SK-N-SH treated with all-trans-retinoic acid at 6 μM for 48 hours (cell line): ENCODE measurements at regions not wholly inside any gene's neighbourhood (a gene's known extent, or its start where the extent isn't known, plus 50 kb on each side); places are given as distances from the start of the nearest gene placed in this dataset.
A peak's percentile ranks its signal among the peaks of the same experiment; 100 is the strongest.

Source experiments
- ATAC-seq: fragments of 200-7000 bp; cut with Tn5 transposase; 3 replicates; pipeline ENCODE4 v1.9.1; 2020; ENCODE audit warnings: mild to moderate bottlenecking, moderate library complexity
- ARNTL ChIP-seq: fragments of 450-650 bp; formaldehyde crosslinking; IDR thresholded peaks from 2 replicates; pipeline ENCODE4 v1.5.0; 2020; ENCODE audit warnings: low read depth, mild to moderate bottlenecking, moderate library complexity, borderline replicate concordance
- CSDC2 ChIP-seq: fragments of 250-450 bp; sonication (Bioruptor Pico); IDR thresholded peaks from 2 replicates; pipeline ENCODE4 v1.5.0; 2020; ENCODE audit warnings: mild to moderate bottlenecking, moderate library complexity
- ESRRG ChIP-seq: fragments of 250-450 bp; sonication (Bioruptor Pico); IDR thresholded peaks from 2 replicates; pipeline ENCODE4 v1.6.1; 2021; ENCODE audit warnings: mild to moderate bottlenecking
- GLIS3 ChIP-seq: fragments of 250-450 bp; sonication (Bioruptor Pico); IDR thresholded peaks from 2 replicates; pipeline ENCODE4 v1.5.0; 2020; ENCODE audit warnings: mild to moderate bottlenecking, moderate library complexity
- OSR1 ChIP-seq: fragments of 250-450 bp; sonication (Bioruptor Pico); IDR thresholded peaks from 2 replicates; pipeline ENCODE4 v1.8.0; 2022; ENCODE audit warnings: moderate library complexity, mild to moderate bottlenecking, inconsistent platforms
- PPARA ChIP-seq: fragments of 250-450 bp; sonication (Bioruptor Pico); IDR thresholded peaks from 2 replicates; pipeline ENCODE4 v1.5.0; 2020; ENCODE audit warnings: mild to moderate bottlenecking, borderline replicate concordance
- RARB ChIP-seq: fragments of 250-450 bp; sonication (Bioruptor Pico); IDR thresholded peaks from 2 replicates; pipeline ENCODE4 v1.8.0; 2021; ENCODE audit warnings: mild to moderate bottlenecking, moderate library complexity
- TCF4 ChIP-seq: fragments of 250-450 bp; sonication (Bioruptor Pico); IDR thresholded peaks from 2 replicates; pipeline ENCODE4 v1.8.0; 2021; ENCODE audit warnings: mild to moderate bottlenecking, moderate library complexity, borderline replicate concordance
- TOX ChIP-seq: fragments of 250-450 bp; sonication (Bioruptor Pico); IDR thresholded peaks from 2 replicates; pipeline ENCODE4 v1.8.0; 2021; ENCODE audit warnings: mild to moderate bottlenecking, moderate library complexity, borderline replicate concordance
- ZC3H10 ChIP-seq: fragments of 250-450 bp; sonication (Bioruptor Pico); IDR thresholded peaks from 2 replicates; pipeline ENCODE4 v1.5.1; 2021; ENCODE audit warnings: mild to moderate bottlenecking, moderate library complexity
- ZFP3 ChIP-seq: fragments of 250-450 bp; sonication (Bioruptor Pico); IDR thresholded peaks from 2 replicates; pipeline ENCODE4 v1.5.0; 2020; ENCODE audit warnings: mild to moderate bottlenecking, moderate library complexity
- ZFP30 ChIP-seq: fragments of 450-650 bp; formaldehyde crosslinking; IDR thresholded peaks from 2 replicates; pipeline ENCODE4 v1.5.0; 2022; ENCODE audit warnings: mild to moderate bottlenecking, moderate library complexity
- ZNF565 ChIP-seq: fragments of 450-650 bp; formaldehyde crosslinking; conservative IDR thresholded peaks from 2 replicates; pipeline ENCODE4 v1.5.0; 2020; ENCODE audit warnings: low read depth, mild to moderate bottlenecking, moderate library complexity
- ZNF8 ChIP-seq: fragments of 450-650 bp; formaldehyde crosslinking; IDR thresholded peaks from 2 replicates; pipeline ENCODE4 v1.5.0; 2020; ENCODE audit warnings: mild to moderate bottlenecking, moderate library complexity
- TF ChIP-seq, protein P1 (sequence below): fragments of 250-450 bp; sonication (Bioruptor Pico); IDR thresholded peaks from 2 replicates; pipeline ENCODE4 v1.5.1; 2020; ENCODE audit warnings: low read depth, mild to moderate bottlenecking, moderate library complexity
- TF ChIP-seq, protein P2 (sequence below): fragments of 250-450 bp; sonication (Bioruptor Pico); IDR thresholded peaks from 2 replicates; pipeline ENCODE4 v1.8.0; 2021; ENCODE audit warnings: low read depth, mild to moderate bottlenecking, moderate library complexity, borderline replicate concordance
- TF ChIP-seq, protein P3 (sequence below): fragments of 250-450 bp; sonication (Bioruptor Pico); IDR thresholded peaks from 2 replicates; pipeline ENCODE4 v1.5.1; 2021; ENCODE audit warnings: mild to moderate bottlenecking, moderate library complexity
- TF ChIP-seq, protein P4 (sequence below): fragments of 250-450 bp; sonication (Bioruptor Pico); IDR thresholded peaks from 2 replicates; pipeline ENCODE4 v1.5.0; 2020; ENCODE audit warnings: mild to moderate bottlenecking, moderate library complexity
- TF ChIP-seq, protein P5 (sequence below): fragments of 250-450 bp; sonication (Bioruptor Pico); IDR thresholded peaks from 2 replicates; pipeline ENCODE4 v1.8.0; 2020; ENCODE audit warnings: mild to moderate bottlenecking, moderate library complexity, borderline replicate concordance

DNA sequence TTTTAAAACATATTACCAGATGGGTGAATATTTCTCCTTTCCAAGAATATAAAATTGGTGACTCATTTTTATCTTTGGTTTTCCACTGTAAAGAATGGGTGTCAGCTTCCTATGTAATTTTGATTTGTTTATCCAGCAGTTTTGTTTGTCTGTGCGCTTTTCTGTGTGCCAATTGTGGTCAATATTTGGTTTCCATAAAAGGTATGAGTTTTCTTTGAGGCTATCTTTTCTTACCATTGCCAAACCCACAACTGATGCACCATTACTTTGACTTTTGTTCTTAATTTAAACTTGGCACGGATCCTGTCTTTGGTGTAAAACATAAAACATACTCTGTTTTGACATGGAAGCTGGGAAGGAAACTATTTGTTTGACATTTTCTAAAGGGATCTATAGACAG, 78.8 kb upstream of the NAV3 start:
- no peak for TF ChIP-seq ARNTL (CRISPR knock-in tag)
- no peak for TF ChIP-seq CSDC2 (CRISPR knock-in tag)
- no peak for TF ChIP-seq GLIS3
- TF ChIP-seq ZC3H10 (CRISPR knock-in tag): no peak
- TF ChIP-seq ZNF8 (CRISPR knock-in tag): no peak
- TF ChIP-seq, protein P1, sequence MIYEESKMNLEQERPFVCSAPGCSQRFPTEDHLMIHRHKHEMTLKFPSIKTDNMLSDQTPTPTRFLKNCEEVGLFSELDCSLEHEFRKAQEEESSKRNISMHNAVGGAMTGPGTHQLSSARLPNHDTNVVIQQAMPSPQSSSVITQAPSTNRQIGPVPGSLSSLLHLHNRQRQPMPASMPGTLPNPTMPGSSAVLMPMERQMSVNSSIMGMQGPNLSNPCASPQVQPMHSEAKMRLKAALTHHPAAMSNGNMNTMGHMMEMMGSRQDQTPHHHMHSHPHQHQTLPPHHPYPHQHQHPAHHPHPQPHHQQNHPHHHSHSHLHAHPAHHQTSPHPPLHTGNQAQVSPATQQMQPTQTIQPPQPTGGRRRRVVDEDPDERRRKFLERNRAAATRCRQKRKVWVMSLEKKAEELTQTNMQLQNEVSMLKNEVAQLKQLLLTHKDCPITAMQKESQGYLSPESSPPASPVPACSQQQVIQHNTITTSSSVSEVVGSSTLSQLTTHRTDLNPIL (CRISPR knock-in tag): no peak
- TF ChIP-seq TCF4: no peak
- TF ChIP-seq, protein P2, sequence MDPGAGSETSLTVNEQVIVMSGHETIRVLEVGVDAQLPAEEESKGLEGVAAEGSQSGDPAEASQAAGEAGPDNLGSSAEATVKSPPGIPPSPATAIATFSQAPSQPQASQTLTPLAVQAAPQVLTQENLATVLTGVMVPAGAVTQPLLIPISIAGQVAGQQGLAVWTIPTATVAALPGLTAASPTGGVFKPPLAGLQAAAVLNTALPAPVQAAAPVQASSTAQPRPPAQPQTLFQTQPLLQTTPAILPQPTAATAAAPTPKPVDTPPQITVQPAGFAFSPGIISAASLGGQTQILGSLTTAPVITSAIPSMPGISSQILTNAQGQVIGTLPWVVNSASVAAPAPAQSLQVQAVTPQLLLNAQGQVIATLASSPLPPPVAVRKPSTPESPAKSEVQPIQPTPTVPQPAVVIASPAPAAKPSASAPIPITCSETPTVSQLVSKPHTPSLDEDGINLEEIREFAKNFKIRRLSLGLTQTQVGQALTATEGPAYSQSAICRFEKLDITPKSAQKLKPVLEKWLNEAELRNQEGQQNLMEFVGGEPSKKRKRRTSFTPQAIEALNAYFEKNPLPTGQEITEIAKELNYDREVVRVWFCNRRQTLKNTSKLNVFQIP (CRISPR knock-in tag): no peak
- no peak for TF ChIP-seq RARB (CRISPR knock-in tag)
- no peak for TF ChIP-seq TOX
- TF ChIP-seq PPARA: no peak
- no peak for TF ChIP-seq ESRRG (CRISPR knock-in tag)
- TF ChIP-seq ZFP30 (CRISPR knock-in tag): no peak
- TF ChIP-seq ZFP3 (CRISPR knock-in tag): no peak
- no peak for TF ChIP-seq ZNF565
- TF ChIP-seq, protein P3, sequence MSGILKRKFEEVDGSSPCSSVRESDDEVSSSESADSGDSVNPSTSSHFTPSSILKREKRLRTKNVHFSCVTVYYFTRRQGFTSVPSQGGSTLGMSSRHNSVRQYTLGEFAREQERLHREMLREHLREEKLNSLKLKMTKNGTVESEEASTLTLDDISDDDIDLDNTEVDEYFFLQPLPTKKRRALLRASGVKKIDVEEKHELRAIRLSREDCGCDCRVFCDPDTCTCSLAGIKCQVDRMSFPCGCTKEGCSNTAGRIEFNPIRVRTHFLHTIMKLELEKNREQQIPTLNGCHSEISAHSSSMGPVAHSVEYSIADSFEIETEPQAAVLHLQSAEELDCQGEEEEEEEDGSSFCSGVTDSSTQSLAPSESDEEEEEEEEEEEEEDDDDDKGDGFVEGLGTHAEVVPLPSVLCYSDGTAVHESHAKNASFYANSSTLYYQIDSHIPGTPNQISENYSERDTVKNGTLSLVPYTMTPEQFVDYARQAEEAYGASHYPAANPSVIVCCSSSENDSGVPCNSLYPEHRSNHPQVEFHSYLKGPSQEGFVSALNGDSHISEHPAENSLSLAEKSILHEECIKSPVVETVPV: no peak
- TF ChIP-seq, protein P4, sequence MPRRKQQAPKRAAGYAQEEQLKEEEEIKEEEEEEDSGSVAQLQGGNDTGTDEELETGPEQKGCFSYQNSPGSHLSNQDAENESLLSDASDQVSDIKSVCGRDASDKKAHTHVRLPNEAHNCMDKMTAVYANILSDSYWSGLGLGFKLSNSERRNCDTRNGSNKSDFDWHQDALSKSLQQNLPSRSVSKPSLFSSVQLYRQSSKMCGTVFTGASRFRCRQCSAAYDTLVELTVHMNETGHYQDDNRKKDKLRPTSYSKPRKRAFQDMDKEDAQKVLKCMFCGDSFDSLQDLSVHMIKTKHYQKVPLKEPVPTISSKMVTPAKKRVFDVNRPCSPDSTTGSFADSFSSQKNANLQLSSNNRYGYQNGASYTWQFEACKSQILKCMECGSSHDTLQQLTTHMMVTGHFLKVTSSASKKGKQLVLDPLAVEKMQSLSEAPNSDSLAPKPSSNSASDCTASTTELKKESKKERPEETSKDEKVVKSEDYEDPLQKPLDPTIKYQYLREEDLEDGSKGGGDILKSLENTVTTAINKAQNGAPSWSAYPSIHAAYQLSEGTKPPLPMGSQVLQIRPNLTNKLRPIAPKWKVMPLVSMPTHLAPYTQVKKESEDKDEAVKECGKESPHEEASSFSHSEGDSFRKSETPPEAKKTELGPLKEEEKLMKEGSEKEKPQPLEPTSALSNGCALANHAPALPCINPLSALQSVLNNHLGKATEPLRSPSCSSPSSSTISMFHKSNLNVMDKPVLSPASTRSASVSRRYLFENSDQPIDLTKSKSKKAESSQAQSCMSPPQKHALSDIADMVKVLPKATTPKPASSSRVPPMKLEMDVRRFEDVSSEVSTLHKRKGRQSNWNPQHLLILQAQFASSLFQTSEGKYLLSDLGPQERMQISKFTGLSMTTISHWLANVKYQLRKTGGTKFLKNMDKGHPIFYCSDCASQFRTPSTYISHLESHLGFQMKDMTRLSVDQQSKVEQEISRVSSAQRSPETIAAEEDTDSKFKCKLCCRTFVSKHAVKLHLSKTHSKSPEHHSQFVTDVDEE (CRISPR knock-in tag): no peak
- ATAC-seq: peak; percentile 74

DNA sequence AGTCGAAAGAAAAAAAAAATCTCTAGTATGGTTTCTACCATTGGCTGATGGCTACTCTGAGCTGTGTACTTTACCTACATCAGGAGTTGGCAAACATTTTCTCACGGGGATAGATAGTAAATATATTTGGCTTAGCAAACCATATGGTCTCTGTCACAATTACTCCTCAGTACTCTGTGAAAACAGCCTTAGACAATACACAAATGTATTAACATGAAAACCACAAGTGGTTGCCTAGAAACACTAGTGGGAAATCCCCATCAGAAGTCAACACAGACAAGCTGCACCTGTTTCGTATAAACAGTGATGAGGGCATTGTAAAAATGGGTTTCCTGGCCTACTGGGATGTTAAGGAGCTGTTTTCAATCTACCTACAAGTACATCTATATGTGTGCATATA, 84.6 kb upstream of the NAV3 start:
- no peak for TF ChIP-seq PPARA
- TF ChIP-seq TOX: no peak
- TF ChIP-seq ARNTL (CRISPR knock-in tag): no peak
- no peak for TF ChIP-seq TCF4
- TF ChIP-seq, protein P2 (CRISPR knock-in tag): no peak
- TF ChIP-seq OSR1 (CRISPR knock-in tag): no peak
- no peak for TF ChIP-seq ZC3H10 (CRISPR knock-in tag)
- TF ChIP-seq, protein P1 (CRISPR knock-in tag): no peak
- no peak for TF ChIP-seq ZNF8 (CRISPR knock-in tag)
- peak; percentile 84 for ATAC-seq

DNA sequence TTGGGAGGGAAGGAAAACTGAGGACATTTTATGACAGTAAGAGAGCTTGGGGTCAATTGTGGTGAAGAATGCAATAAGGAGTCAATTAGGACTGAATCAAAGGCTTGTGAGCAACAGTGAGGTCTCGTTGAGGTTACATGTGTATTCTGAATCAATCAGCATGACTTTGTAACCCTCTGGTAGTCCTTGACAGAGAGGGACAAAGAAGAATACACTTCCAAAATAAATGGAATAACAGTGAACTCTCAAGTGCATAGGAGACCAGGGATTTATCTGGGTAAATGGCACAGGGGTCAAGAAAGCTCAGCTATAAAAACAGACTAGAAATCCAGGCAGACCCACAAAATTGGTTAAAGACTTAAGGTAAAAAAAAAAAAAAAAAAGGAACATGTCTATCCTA, 85.1 kb upstream of the NAV3 start:
- no peak for ATAC-seq
- no peak for TF ChIP-seq ARNTL (CRISPR knock-in tag)
- TF ChIP-seq, protein P5, sequence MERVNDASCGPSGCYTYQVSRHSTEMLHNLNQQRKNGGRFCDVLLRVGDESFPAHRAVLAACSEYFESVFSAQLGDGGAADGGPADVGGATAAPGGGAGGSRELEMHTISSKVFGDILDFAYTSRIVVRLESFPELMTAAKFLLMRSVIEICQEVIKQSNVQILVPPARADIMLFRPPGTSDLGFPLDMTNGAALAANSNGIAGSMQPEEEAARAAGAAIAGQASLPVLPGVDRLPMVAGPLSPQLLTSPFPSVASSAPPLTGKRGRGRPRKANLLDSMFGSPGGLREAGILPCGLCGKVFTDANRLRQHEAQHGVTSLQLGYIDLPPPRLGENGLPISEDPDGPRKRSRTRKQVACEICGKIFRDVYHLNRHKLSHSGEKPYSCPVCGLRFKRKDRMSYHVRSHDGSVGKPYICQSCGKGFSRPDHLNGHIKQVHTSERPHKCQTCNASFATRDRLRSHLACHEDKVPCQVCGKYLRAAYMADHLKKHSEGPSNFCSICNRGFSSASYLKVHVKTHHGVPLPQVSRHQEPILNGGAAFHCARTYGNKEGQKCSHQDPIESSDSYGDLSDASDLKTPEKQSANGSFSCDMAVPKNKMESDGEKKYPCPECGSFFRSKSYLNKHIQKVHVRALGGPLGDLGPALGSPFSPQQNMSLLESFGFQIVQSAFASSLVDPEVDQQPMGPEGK (CRISPR knock-in tag): no peak
